Stomach (tissue), 4 donors: ENCODE measurements at regions not wholly inside any gene's neighbourhood (a gene's known extent, or its start where the extent isn't known, plus 50 kb on each side); places are given as distances from the start of the nearest gene placed in this dataset.

Experiments used
- EP300 ChIP-seq: sonication (generic); formaldehyde crosslinking; IDR thresholded peaks from one replicate; pipeline ENCODE4 v1.6.1; 2017; ENCODE audit warnings: antibody characterized with exemption
- POLR2A ChIP-seq, 4 donors: fragments of 450-650 bp; IDR thresholded peaks; one replicate each; pipeline ENCODE4 v1.6.1; 2016; ENCODE audit warnings: antibody characterized with exemption in 4 of 4, control low read depth in 2 of 4, mild to moderate bottlenecking in 1 of 4, moderate library complexity in 1 of 4
- TF ChIP-seq, protein P1 (sequence below), 7 experiments: fragments of 450-650 bp in 4 of 7; fragments of 200-600 bp in 3 of 7; sonication (generic) in 3 of 7; IDR thresholded peaks; one replicate each; pipeline ENCODE4 v1.5.1; 2016 to 2019; ENCODE audit warnings: antibody characterized with exemption in 7 of 7, control low read depth in 2 of 7, mild to moderate bottlenecking in 1 of 7

DNA sequence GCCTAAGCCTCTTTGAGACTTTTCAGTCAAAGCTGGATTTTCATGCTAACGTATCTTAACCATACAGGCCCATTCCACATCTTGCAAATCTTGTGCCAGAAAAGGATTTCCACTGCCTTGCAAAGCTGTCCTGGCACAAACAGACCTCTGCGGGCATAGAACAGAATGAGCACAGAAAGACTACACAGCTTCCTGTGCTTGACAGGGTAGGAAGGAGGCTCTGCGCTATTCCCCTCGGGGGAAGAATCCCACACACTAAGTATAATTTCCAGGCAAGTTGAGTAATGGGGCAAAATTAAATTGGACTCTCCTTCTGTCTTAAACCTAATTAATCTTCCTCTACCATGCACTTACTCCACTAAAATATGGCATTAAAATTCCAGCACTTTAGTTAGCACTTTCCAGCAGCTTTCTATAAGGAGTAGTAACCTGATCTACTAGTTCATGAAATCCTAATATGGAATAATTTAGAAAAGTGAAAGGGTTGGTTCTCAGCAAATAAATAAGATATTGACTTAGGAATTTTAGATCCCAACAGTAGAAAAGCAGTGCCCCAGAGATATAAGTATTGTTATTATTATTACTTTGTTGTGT, 532.1 kb upstream of the JAG1 start:
- TF ChIP-seq, protein P1, sequence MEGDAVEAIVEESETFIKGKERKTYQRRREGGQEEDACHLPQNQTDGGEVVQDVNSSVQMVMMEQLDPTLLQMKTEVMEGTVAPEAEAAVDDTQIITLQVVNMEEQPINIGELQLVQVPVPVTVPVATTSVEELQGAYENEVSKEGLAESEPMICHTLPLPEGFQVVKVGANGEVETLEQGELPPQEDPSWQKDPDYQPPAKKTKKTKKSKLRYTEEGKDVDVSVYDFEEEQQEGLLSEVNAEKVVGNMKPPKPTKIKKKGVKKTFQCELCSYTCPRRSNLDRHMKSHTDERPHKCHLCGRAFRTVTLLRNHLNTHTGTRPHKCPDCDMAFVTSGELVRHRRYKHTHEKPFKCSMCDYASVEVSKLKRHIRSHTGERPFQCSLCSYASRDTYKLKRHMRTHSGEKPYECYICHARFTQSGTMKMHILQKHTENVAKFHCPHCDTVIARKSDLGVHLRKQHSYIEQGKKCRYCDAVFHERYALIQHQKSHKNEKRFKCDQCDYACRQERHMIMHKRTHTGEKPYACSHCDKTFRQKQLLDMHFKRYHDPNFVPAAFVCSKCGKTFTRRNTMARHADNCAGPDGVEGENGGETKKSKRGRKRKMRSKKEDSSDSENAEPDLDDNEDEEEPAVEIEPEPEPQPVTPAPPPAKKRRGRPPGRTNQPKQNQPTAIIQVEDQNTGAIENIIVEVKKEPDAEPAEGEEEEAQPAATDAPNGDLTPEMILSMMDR (IDR thresholded peaks at IDR 0.05): no peak
- no peak for TF ChIP-seq EP300
- TF ChIP-seq POLR2A (IDR thresholded peaks at IDR 0.05): no peak
